HG03571 (cell line): ENCODE measurements at regions not wholly inside any gene's neighbourhood (a gene's known extent, or its start where the extent isn't known, plus 50 kb on each side); places are given as distances from the start of the nearest gene placed in this dataset.
"Not testable (repeated sequence)": the region's sequence is repeated elsewhere in the genome, so short reads cannot be mapped to it uniquely, and the experiment has no call there.

Experiments used
- ATAC-seq: cut with Tn5 transposase; IDR thresholded peaks from one replicate; pipeline ENCODE4 v1.9.1; 2021; ENCODE audit not compliant: unreplicated experiment

- ATAC-seq: no peak
These were observed 201.0 kb upstream of the NABP1 start for GRCh38 chr2:191476901-191477300.

- no peak for ATAC-seq
These were observed 198.9 kb upstream of the NABP1 start for GRCh38 chr2:191478799-191479679.

- ATAC-seq: no peak
These were observed 198.3 kb upstream of the NABP1 start for GRCh38 chr2:191479680-191480023.

- ATAC-seq: no peak
These were observed 196.4 kb upstream of the NABP1 start for GRCh38 chr2:191481305-191482070.

- ATAC-seq: no peak
These were observed 194.8 kb upstream of the NABP1 start for GRCh38 chr2:191483117-191483516.

- ATAC-seq: no peak
These were observed 191.2 kb upstream of the NABP1 start for GRCh38 chr2:191486584-191487320.

GRCh38 chr2:191488135-191488534 is 189.8 kb upstream of the NABP1 start:
- ATAC-seq: no peak

GRCh38 chr2:191489177-191489576 is 188.8 kb upstream of the NABP1 start:
- ATAC-seq: no peak

GRCh38 chr2:191496838-191497237 is 181.1 kb upstream of the NABP1 start:
- ATAC-seq: no peak

GRCh38 chr2:191497822-191498221 is 180.1 kb upstream of the NABP1 start:
- no peak for ATAC-seq

- ATAC-seq: no peak
These were observed 178.9 kb upstream of the NABP1 start for GRCh38 chr2:191499050-191499449.

- ATAC-seq: no peak
These were observed 177.9 kb upstream of the NABP1 start for GRCh38 chr2:191499874-191500565.

GRCh38 chr2:191500566-191500883 is 177.4 kb upstream of the NABP1 start:
- ATAC-seq: no peak

GRCh38 chr2:191500884-191501560 is 176.9 kb upstream of the NABP1 start:
- no peak for ATAC-seq

- no peak for ATAC-seq
These were observed 176.3 kb upstream of the NABP1 start for GRCh38 chr2:191501561-191502168.

GRCh38 chr2:191506515-191506914 is 171.4 kb upstream of the NABP1 start:
- no peak for ATAC-seq

GRCh38 chr2:191507252-191507853 is 170.6 kb upstream of the NABP1 start:
- ATAC-seq: not testable (repeated sequence)

GRCh38 chr2:191508738-191509137 is 169.2 kb upstream of the NABP1 start:
- no peak for ATAC-seq

GRCh38 chr2:191512216-191512835 is 165.6 kb upstream of the NABP1 start:
- no peak for ATAC-seq
